ENCODE measurements at regions not wholly inside any gene's neighbourhood (a gene's known extent, or its start where the extent isn't known, plus 50 kb on each side); places are given as distances from the start of the nearest gene placed in this dataset.

GRCh38 chr12:19852100-19852855 lies 413.0 kb downstream of the AEBP2 start:
- TF ChIP-seq CTCF (conservative IDR thresholded peaks at IDR 0.05 in 1 of 2, IDR thresholded peaks at IDR 0.05 in 1 of 2; ENCODE audit: low read depth in 1 of 2, low read length in 2 of 2): no peak
- no peak for TF ChIP-seq EZH2 (IDR thresholded peaks at IDR 0.05; ENCODE audit: low read length, missing control alignments)

All from fibroblast of lung (primary cell).